A549 (cell line): ENCODE measurements at regions not wholly inside any gene's neighbourhood (a gene's known extent, or its start where the extent isn't known, plus 50 kb on each side); places are given as distances from the start of the nearest gene placed in this dataset.

Experiments
- CEBPB ChIP-seq, 2 experiments: fragments of >200 bp in 1 of 2; sonication (Bioruptor Twin) in 1 of 2; formaldehyde crosslinking in 1 of 2; IDR thresholded peaks; 2 replicates each; pipeline ENCODE4 v1.6.1; 2012 to 2016
- CHD4 ChIP-seq: fragments of 200-600 bp; sonication (generic); IDR thresholded peaks from 2 replicates; pipeline ENCODE4 v1.6.1; 2016; ENCODE audit warnings: antibody characterized with exemption, mild to moderate bottlenecking, borderline replicate concordance
- EHF ChIP-seq: fragments of 250-450 bp; sonication (Bioruptor Pico); IDR thresholded peaks from 2 replicates; pipeline ENCODE4 v1.5.0; 2020; ENCODE audit warnings: mild to moderate bottlenecking
- EP300 ChIP-seq, 2 experiments: fragments of >200 bp; sonication (Bioruptor Twin); formaldehyde crosslinking; IDR thresholded peaks; 2 replicates in 1 of 2; 3 replicates in 1 of 2; pipeline ENCODE4 v1.6.1; 2016 to 2017
- MYC ChIP-seq: IDR thresholded peaks from 2 replicates; pipeline ENCODE4 v1.6.1; 2012; ENCODE audit warnings: mild to moderate bottlenecking, inconsistent platforms, low read length, improper control_type of control experiment, borderline replicate concordance
- PHF8 ChIP-seq: fragments of 200-600 bp; sonication (generic); IDR thresholded peaks from 2 replicates; pipeline ENCODE4 v1.6.1; 2016; ENCODE audit warnings: low read depth, mild to moderate bottlenecking, antibody characterized with exemption, moderate library complexity, borderline replicate concordance
- TF ChIP-seq, protein P1 (sequence below): fragments of >200 bp; sonication (Bioruptor Twin); formaldehyde crosslinking; IDR thresholded peaks from 3 replicates; pipeline ENCODE4 v1.5.1; 2016
- TF ChIP-seq, protein P2 (sequence below): IDR thresholded peaks from 2 replicates; pipeline ENCODE4 v1.6.1; 2012

DNA sequence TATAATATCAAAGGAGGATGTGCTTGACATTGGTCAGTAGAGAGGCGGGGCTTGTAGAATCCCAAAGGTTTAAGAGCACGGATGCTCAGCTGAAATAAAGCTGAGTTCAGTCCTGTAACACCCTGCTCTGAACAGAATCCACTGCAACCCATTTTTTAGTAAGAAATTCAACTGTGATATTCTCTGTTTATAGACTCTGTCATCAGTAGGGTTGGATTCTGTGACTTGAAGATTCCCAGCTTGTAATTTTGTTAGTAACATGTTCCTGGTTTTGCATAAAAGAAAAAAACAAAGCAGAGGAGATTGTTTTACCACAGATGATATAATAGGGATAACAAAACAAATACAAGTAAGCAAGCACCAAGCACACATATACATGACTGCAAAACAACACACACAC is 324.6 kb upstream of the NR2F2 start:
- TF ChIP-seq, protein P1, sequence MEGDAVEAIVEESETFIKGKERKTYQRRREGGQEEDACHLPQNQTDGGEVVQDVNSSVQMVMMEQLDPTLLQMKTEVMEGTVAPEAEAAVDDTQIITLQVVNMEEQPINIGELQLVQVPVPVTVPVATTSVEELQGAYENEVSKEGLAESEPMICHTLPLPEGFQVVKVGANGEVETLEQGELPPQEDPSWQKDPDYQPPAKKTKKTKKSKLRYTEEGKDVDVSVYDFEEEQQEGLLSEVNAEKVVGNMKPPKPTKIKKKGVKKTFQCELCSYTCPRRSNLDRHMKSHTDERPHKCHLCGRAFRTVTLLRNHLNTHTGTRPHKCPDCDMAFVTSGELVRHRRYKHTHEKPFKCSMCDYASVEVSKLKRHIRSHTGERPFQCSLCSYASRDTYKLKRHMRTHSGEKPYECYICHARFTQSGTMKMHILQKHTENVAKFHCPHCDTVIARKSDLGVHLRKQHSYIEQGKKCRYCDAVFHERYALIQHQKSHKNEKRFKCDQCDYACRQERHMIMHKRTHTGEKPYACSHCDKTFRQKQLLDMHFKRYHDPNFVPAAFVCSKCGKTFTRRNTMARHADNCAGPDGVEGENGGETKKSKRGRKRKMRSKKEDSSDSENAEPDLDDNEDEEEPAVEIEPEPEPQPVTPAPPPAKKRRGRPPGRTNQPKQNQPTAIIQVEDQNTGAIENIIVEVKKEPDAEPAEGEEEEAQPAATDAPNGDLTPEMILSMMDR: no peak
- TF ChIP-seq PHF8 (no peak), CEBPB (IDR thresholded peaks at IDR 0.05) (no peak), EHF (no peak), MYC (no peak), CHD4 (no peak), EP300 (IDR thresholded peaks at IDR 0.05) (no peak)
- TF ChIP-seq, protein P2, sequence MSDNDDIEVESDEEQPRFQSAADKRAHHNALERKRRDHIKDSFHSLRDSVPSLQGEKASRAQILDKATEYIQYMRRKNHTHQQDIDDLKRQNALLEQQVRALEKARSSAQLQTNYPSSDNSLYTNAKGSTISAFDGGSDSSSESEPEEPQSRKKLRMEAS: no peak
